Cardiac fibroblast (primary cell): ENCODE measurements at regions not wholly inside any gene's neighbourhood (a gene's known extent, or its start where the extent isn't known, plus 50 kb on each side); places are given as distances from the start of the nearest gene placed in this dataset.

Source experiments
- DNase-seq, 2 donors: peaks; one replicate each; pipeline versions ENCODE4 v3.0.0 to v3.0.0-alpha.2; 2010; ENCODE audit warnings: low read depth in 2 of 2
- H3K4me3 ChIP-seq, 2 donors: replicated peaks in 1 of 2; 1 replicate in 1 of 2; 2 replicates in 1 of 2; pipeline ENCODE4 v1.5.1; 2011; ENCODE audit warnings: low read depth in 2 of 2, low read length in 2 of 2, mild to moderate bottlenecking in 2 of 2, moderate library complexity in 1 of 2
- TF ChIP-seq, protein P1 (sequence below): IDR thresholded peaks from one replicate; pipeline ENCODE4 v1.5.1; 2011; ENCODE audit warnings: low read depth, mild to moderate bottlenecking, low read length, inconsistent platforms

DNA sequence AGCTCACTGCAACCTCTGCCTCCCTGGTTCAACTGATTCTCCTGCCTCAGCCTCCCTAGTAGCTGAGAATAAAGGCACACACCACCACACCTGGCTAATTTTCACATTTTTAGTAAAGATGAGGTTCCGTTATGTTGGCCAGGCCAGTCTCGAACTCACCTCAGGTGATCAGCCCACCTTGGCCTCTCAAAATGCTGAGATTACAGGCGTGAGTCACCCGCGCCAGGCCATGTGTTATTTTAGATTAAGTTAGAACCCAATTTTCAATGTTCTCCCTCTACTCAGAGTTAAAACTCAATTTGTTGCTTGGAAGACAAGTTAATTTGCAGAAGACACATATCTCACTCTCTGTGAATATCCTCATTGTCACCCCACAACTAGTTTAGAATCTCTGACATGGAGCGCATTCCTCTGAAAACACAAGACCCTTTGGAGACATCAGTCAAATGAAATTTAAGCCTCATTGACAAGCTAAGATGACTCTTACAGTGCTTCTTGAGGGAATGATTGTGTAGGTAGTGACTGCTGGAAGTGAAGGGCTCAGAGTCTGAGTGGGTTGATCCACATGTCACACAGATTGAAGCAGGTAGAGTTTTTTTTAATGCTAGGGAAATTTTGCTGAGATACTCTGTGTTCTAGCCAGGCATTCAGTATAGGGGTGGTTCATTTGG lies 60.6 kb upstream of the FRMD4B start:
- TF ChIP-seq, protein P1, sequence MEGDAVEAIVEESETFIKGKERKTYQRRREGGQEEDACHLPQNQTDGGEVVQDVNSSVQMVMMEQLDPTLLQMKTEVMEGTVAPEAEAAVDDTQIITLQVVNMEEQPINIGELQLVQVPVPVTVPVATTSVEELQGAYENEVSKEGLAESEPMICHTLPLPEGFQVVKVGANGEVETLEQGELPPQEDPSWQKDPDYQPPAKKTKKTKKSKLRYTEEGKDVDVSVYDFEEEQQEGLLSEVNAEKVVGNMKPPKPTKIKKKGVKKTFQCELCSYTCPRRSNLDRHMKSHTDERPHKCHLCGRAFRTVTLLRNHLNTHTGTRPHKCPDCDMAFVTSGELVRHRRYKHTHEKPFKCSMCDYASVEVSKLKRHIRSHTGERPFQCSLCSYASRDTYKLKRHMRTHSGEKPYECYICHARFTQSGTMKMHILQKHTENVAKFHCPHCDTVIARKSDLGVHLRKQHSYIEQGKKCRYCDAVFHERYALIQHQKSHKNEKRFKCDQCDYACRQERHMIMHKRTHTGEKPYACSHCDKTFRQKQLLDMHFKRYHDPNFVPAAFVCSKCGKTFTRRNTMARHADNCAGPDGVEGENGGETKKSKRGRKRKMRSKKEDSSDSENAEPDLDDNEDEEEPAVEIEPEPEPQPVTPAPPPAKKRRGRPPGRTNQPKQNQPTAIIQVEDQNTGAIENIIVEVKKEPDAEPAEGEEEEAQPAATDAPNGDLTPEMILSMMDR = no peak
- DNase-seq = no peak

DNA sequence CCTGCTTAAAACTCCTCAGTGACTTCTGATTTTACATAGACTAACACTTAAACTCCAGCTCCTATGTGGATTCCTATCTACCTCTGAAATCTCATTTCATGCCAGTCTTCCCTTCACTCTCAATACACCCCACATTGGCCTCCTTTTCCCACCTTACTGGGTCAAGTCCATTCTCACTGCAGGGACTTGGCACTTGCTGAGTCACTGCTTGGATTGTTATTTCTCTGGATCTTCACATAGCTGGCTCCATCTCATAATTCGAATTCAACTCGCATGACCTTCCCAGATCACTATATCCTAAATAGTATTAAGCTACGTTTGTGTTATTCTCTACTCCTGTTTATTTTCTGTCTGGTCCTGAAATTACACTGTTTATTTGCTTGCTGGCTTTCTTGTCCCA lies 59.6 kb upstream of the FRMD4B start:
- DNase-seq = no peak
- TF ChIP-seq, protein P1 = no peak
- H3K4me3 ChIP-seq = no peak overlapping the region

More for the DNA sequence above, 60.6 kb upstream of the FRMD4B start:
- no peak overlapping the region for H3K4me3 ChIP-seq

DNA sequence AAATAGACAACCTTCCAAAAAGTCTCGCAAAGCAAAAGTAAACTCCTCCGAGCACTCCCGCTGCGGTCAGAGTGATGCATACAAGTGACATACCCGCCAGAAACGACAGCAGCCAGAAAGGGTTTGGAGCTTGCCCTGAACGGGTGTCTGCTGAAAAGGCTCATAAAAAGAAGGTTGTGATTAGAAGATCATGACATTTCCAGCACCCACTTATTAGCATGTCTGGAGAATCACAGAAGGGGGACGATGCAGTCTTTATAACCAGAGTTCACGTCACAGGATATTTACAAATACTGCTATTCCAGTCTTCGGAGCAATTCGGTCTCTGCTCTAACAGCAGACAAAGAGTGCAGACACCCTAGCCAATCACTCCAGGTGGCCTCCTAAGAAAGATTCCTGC lies 59.1 kb upstream of the FRMD4B start:
- TF ChIP-seq, protein P1 = no peak
- DNase-seq = no peak
- H3K4me3 ChIP-seq = peak overlapping the region in 1 of 2 donors; percentile 21

DNA sequence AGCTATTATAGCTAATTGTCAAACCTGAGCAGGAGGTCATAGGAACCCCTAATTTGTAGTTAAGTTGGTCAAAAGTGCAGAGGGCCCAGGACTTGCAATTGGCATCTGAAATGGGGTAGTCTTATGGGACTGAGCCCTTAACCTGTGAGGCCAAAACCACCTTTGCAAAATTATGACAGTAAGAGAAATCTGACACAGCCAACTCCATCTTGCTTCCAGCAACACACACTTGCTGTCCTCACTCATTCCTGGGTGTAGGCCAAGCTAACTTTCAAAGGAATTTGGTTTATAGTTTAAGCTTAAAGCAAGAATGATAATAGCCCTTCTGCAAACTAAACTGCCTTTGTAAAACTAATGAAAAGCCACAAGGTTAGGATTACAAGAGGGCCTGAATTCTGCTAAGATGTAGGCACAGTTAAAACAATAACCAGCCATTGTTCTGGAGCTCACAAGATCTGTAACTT lies 57.6 kb upstream of the FRMD4B start:
- no peak overlapping the region for H3K4me3 ChIP-seq
- DNase-seq = no peak
- TF ChIP-seq, protein P1 = no peak

DNA sequence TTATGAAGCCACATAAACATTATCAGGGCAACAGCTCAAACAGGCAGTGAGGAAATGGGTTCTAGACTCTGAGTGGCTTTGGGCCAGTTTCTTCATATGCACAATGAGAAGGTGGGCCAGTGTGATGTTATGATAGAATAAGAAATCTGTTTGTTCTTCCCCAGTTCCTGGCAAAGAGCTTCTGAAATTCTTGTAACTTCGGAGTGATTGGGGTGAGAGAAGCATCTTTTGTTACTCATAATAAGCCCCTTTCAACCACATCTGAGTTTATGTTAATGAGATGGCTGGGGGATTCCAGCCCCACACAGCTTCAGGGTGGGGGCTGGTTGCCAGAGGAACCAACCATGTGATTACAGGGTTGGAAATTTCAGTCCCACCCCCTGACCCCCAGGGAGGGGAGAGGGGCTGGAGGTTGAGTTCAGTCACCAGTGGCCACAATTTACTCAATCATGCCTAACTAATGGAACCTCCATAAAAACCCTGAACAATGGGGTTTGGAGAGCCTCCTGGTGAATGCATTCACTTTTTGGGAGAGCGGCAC lies 57.0 kb upstream of the FRMD4B start:
- no peak overlapping the region for H3K4me3 ChIP-seq
- TF ChIP-seq, protein P1 = no peak
- DNase-seq = no peak

DNA sequence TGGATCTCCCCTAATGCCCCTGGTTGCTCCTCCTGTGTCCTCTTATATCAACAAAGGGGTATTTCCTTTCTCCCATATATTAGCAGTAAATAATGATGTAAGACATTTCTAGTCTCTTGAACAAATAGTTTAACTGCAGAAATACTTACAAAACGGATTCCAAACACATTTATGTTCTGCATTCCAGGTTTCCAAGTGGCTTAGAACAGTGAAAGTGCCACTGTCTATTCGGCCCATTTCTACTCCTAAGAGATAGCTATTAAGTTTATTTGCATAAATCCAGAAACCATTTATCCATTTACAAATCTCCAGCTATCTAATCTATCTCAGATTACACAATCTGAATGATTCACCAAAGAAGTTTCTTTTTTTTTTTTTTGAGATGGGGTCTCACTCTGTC lies 55.8 kb upstream of the FRMD4B start:
- TF ChIP-seq, protein P1 = no peak
- no peak overlapping the region for H3K4me3 ChIP-seq
- no peak for DNase-seq
